ENCODE measurements at regions not wholly inside any gene's neighbourhood (a gene's known extent, or its start where the extent isn't known, plus 50 kb on each side); places are given as distances from the start of the nearest gene placed in this dataset.

GRCh38 chr14:84225268-84225667 lies 1304.7 kb upstream of the FLRT2 start:
- Histone ChIP-seq H3K36me3 (ENCODE audit: control insufficient read depth, insufficient read depth, low read length) (no peaks in the 10 kb centered on the region), H3K9me3 (ENCODE audit: control insufficient read depth, insufficient read depth, low read depth, low read length) (no peaks in the 10 kb centered on the region), H3K27ac (ENCODE audit: low read length) (no peak overlapping the region), H3K4me3 (ENCODE audit: low read depth in 2 of 2, low read length in 2 of 2) (no peak overlapping the region), H3K4me1 (ENCODE audit: control insufficient read depth, insufficient read depth, low read length) (no peaks in the 10 kb centered on the region), H3K27me3 (ENCODE audit: control insufficient read depth, insufficient read depth, low read length) (no peaks in the 10 kb centered on the region)
- POLR2A ChIA-PET = no interaction called here
- no peak for ATAC-seq
- TF ChIP-seq, protein P1, sequence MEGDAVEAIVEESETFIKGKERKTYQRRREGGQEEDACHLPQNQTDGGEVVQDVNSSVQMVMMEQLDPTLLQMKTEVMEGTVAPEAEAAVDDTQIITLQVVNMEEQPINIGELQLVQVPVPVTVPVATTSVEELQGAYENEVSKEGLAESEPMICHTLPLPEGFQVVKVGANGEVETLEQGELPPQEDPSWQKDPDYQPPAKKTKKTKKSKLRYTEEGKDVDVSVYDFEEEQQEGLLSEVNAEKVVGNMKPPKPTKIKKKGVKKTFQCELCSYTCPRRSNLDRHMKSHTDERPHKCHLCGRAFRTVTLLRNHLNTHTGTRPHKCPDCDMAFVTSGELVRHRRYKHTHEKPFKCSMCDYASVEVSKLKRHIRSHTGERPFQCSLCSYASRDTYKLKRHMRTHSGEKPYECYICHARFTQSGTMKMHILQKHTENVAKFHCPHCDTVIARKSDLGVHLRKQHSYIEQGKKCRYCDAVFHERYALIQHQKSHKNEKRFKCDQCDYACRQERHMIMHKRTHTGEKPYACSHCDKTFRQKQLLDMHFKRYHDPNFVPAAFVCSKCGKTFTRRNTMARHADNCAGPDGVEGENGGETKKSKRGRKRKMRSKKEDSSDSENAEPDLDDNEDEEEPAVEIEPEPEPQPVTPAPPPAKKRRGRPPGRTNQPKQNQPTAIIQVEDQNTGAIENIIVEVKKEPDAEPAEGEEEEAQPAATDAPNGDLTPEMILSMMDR (IDR thresholded peaks at IDR 0.05) = no peak
- TF ChIP-seq SIN3A (IDR thresholded peaks at IDR 0.05; ENCODE audit: borderline replicate concordance, insufficient read depth, low read depth, low read length) (no peak), POLR2AphosphoS5 (IDR thresholded peaks at IDR 0.05; ENCODE audit: low read depth, low read length) (no peak)
- no peak for DNase-seq (ENCODE audit: low read depth, low spot score)
- intact Hi-C loops (cut with micrococcal nuclease; ENCODE audit: unreplicated experiment) (no loop called here), in situ Hi-C loops (cut with HindIII; ENCODE audit: low pct_unique_long_range_greater_than_20kb, low sequenced_read_pairs) (no loop called here)
- CTCF ChIA-PET = no interaction called here
- BruUV-seq (replicated peaks) = no TSS peak

DNA sequence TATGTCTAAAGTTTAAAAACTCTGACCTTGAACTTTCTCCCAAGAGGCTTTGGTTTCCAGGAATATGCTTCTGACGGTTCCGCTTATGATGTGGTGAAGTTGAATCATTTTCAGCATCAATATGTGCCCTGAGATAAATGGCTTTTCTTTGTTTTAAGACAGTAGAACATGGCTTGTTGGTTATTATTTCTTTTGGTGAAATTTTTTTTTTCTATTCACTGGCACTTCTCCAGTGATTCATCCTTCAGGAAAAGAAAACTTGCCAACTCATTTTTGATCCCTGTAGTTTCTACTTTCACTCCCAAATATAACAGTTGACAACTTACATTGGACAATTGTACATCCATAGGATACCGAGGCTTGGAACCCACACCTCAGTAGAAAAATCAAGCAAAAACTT lies 1301.2 kb upstream of the FLRT2 start:
- no peaks in the 10 kb centered on the region for H3K36me3 ChIP-seq (ENCODE audit: control insufficient read depth, insufficient read depth, low read length)
- no peak overlapping the region for H3K27ac ChIP-seq (ENCODE audit: low read length)
- in situ Hi-C loops (cut with HindIII; ENCODE audit: low pct_unique_long_range_greater_than_20kb, low sequenced_read_pairs) = no loop called here
- no TSS peak for BruUV-seq (replicated peaks)
- ATAC-seq (no peak), DNase-seq (ENCODE audit: low read depth, low spot score) (no peak)
- TF ChIP-seq, protein P1 (IDR thresholded peaks at IDR 0.05) = no peak
- TF ChIP-seq SIN3A (IDR thresholded peaks at IDR 0.05; ENCODE audit: borderline replicate concordance, insufficient read depth, low read depth, low read length) = no peak
- no peak for TF ChIP-seq TCF7L2 (IDR thresholded peaks at IDR 0.05; ENCODE audit: low read depth, low read length)
- TF ChIP-seq REST (IDR thresholded peaks at IDR 0.05; ENCODE audit: insufficient read depth in 1 of 2, low read depth in 2 of 2, low read length in 1 of 2) = no peak
- TF ChIP-seq POLR2AphosphoS5 (IDR thresholded peaks at IDR 0.05; ENCODE audit: low read depth, low read length) = no peak
- no peaks in the 10 kb centered on the region for H3K27me3 ChIP-seq (ENCODE audit: control insufficient read depth, insufficient read depth, low read length)
- CTCF ChIA-PET = no interaction called here
- H3K4me3 ChIP-seq (ENCODE audit: low read depth in 2 of 2, low read length in 2 of 2) = no peak overlapping the region
- POLR2A ChIA-PET = no interaction called here
- H3K9me3 ChIP-seq (ENCODE audit: control insufficient read depth, insufficient read depth, low read depth, low read length) = no peaks in the 10 kb centered on the region
- no peaks in the 10 kb centered on the region for H3K4me1 ChIP-seq (ENCODE audit: control insufficient read depth, insufficient read depth, low read length)
- intact Hi-C loops (cut with micrococcal nuclease; ENCODE audit: unreplicated experiment) = no loop called here

DNA sequence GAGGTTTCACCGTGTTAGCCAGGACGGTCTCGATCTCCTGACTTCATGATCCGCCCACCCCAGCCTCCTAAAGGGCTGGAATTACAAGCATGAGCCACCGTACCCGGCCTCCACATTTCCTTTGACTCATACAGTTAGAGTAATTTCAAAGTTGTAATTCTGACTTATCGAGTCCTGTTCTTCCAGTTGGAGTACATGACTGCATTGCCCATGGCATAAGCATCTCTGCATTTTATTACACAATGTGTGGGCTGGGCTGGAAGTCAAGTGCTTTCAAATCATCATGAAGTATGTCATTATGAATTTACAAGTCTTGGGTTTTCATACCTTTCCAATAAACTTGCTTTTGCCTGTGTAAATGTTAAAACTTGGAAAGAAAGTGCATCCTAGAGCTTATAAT lies 1295.7 kb upstream of the FLRT2 start:
- TF ChIP-seq TCF7L2 (IDR thresholded peaks at IDR 0.05; ENCODE audit: low read depth, low read length) (no peak), SIN3A (IDR thresholded peaks at IDR 0.05; ENCODE audit: borderline replicate concordance, insufficient read depth, low read depth, low read length) (no peak), POLR2AphosphoS5 (IDR thresholded peaks at IDR 0.05; ENCODE audit: low read depth, low read length) (no peak), REST (IDR thresholded peaks at IDR 0.05; ENCODE audit: insufficient read depth in 1 of 2, low read depth in 2 of 2, low read length in 1 of 2) (no peak)
- TF ChIP-seq, protein P1 (IDR thresholded peaks at IDR 0.05) = no peak
- Histone ChIP-seq H3K4me3 (ENCODE audit: low read depth in 2 of 2, low read length in 2 of 2) (no peak overlapping the region), H3K27me3 (ENCODE audit: control insufficient read depth, insufficient read depth, low read length) (no peaks in the 10 kb centered on the region), H3K27ac (ENCODE audit: low read length) (no peak overlapping the region), H3K4me1 (ENCODE audit: control insufficient read depth, insufficient read depth, low read length) (no peaks in the 10 kb centered on the region), H3K9me3 (ENCODE audit: control insufficient read depth, insufficient read depth, low read depth, low read length) (no peaks in the 10 kb centered on the region), H3K36me3 (ENCODE audit: control insufficient read depth, insufficient read depth, low read length) (no peaks in the 10 kb centered on the region)
- intact Hi-C loops (cut with micrococcal nuclease; ENCODE audit: unreplicated experiment) (no loop called here), in situ Hi-C loops (cut with HindIII; ENCODE audit: low pct_unique_long_range_greater_than_20kb, low sequenced_read_pairs) (no loop called here)
- BruUV-seq (replicated peaks) = no TSS peak
- no peak for ATAC-seq
- ChIA-PET CTCF (no interaction called here), POLR2A (no interaction called here)
- no peak for DNase-seq (ENCODE audit: low read depth, low spot score)
